Panc1 (cell line): ENCODE measurements at regions not wholly inside any gene's neighbourhood (a gene's known extent, or its start where the extent isn't known, plus 50 kb on each side); places are given as distances from the start of the nearest gene placed in this dataset.

Source experiments
- CTCF ChIP-seq: fragments of 450-650 bp; IDR thresholded peaks from 2 replicates; pipeline ENCODE4 v1.5.1; 2017; ENCODE audit warnings: mild to moderate bottlenecking
- POLR2AphosphoS5 ChIP-seq: IDR thresholded peaks from 2 replicates; pipeline ENCODE4 v1.6.1; 2012; ENCODE audit warnings: mild to moderate bottlenecking, low read depth, low read length, moderate library complexity

DNA sequence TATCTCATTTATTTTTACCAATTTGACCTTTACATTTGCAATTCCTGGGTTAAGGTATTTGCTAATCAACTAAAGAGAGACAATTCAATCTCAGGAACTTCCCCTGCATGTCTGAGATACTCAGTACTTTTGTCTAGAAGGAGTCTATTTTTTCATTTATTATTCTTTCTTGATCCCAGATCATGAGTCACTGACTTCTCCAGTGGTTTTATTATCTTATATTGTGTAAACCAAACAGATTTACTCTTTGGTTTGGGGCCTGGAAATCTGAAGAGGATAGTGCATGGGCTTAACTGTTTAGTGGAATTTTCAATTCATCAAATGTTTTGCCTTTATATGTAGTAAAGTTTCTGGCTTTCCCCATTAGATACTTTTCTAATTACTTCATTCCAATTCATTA lies 185.4 kb downstream of the ALG10B start:
- no peak for TF ChIP-seq CTCF
- TF ChIP-seq POLR2AphosphoS5: no peak
